Renal cortical epithelial cell (primary cell): ENCODE measurements at regions not wholly inside any gene's neighbourhood (a gene's known extent, or its start where the extent isn't known, plus 50 kb on each side); places are given as distances from the start of the nearest gene placed in this dataset.
"Not testable (repeated sequence)": the region's sequence is repeated elsewhere in the genome, so short reads cannot be mapped to it uniquely, and the experiment has no call there.

Experiments
- DNase-seq: peaks from one replicate; pipeline ENCODE4 v3.0.0-alpha.2; 2011; ENCODE audit warnings: low read depth

- no peak for DNase-seq
These were observed 98.1 kb downstream of the NEDD1 start for GRCh38 chr12:97005174-97005573.

- DNase-seq, result no peak
These were observed 98.6 kb downstream of the NEDD1 start for GRCh38 chr12:97005646-97006045.

GRCh38 chr12:97006585-97006984 lies 99.5 kb downstream of the NEDD1 start:
- no peak for DNase-seq

- no peak for DNase-seq
These were observed 109.1 kb downstream of the NEDD1 start for GRCh38 chr12:97016163-97016562.

- no peak for DNase-seq
These were observed 110.2 kb downstream of the NEDD1 start for GRCh38 chr12:97017213-97017612.

- no peak for DNase-seq
These were observed 115.6 kb downstream of the NEDD1 start for GRCh38 chr12:97022536-97023230.

- no peak for DNase-seq
These were observed 117.3 kb downstream of the NEDD1 start for GRCh38 chr12:97024393-97024792.

GRCh38 chr12:97026901-97027300 lies 119.8 kb downstream of the NEDD1 start:
- no peak for DNase-seq

- no peak for DNase-seq
These were observed 120.4 kb downstream of the NEDD1 start for GRCh38 chr12:97027482-97027881.

- no peak for DNase-seq
These were observed 131.1 kb downstream of the NEDD1 start for GRCh38 chr12:97038131-97038530.

- DNase-seq, result peak; percentile 72
These were observed 131.8 kb downstream of the NEDD1 start for GRCh38 chr12:97038834-97039233.

GRCh38 chr12:97046901-97047300 lies 139.8 kb downstream of the NEDD1 start:
- no peak for DNase-seq

GRCh38 chr12:97047361-97047760 lies 140.3 kb downstream of the NEDD1 start:
- no peak for DNase-seq

- no peak for DNase-seq
These were observed 141.5 kb downstream of the NEDD1 start for GRCh38 chr12:97048421-97049035.

- no peak for DNase-seq
These were observed 143.5 kb downstream of the NEDD1 start for GRCh38 chr12:97050509-97050908.

GRCh38 chr12:97051341-97051740 lies 144.3 kb downstream of the NEDD1 start:
- DNase-seq, result no peak

GRCh38 chr12:97061171-97061570 lies 154.1 kb downstream of the NEDD1 start:
- no peak for DNase-seq

GRCh38 chr12:97063292-97063935 lies 156.4 kb downstream of the NEDD1 start:
- DNase-seq, result peak; percentile 6

- DNase-seq, result peak; percentile 77
These were observed 168.3 kb downstream of the NEDD1 start for GRCh38 chr12:97075161-97075933.

- DNase-seq, result no peak
These were observed 169.0 kb downstream of the NEDD1 start for GRCh38 chr12:97075934-97076630.

- DNase-seq, result not testable (repeated sequence)
These were observed 169.9 kb downstream of the NEDD1 start for GRCh38 chr12:97076912-97077311.

- no peak for DNase-seq
These were observed 175.0 kb downstream of the NEDD1 start for GRCh38 chr12:97082029-97082428.
